ENCODE measurements at regions not wholly inside any gene's neighbourhood (a gene's known extent, or its start where the extent isn't known, plus 50 kb on each side); places are given as distances from the start of the nearest gene placed in this dataset.

DNA sequence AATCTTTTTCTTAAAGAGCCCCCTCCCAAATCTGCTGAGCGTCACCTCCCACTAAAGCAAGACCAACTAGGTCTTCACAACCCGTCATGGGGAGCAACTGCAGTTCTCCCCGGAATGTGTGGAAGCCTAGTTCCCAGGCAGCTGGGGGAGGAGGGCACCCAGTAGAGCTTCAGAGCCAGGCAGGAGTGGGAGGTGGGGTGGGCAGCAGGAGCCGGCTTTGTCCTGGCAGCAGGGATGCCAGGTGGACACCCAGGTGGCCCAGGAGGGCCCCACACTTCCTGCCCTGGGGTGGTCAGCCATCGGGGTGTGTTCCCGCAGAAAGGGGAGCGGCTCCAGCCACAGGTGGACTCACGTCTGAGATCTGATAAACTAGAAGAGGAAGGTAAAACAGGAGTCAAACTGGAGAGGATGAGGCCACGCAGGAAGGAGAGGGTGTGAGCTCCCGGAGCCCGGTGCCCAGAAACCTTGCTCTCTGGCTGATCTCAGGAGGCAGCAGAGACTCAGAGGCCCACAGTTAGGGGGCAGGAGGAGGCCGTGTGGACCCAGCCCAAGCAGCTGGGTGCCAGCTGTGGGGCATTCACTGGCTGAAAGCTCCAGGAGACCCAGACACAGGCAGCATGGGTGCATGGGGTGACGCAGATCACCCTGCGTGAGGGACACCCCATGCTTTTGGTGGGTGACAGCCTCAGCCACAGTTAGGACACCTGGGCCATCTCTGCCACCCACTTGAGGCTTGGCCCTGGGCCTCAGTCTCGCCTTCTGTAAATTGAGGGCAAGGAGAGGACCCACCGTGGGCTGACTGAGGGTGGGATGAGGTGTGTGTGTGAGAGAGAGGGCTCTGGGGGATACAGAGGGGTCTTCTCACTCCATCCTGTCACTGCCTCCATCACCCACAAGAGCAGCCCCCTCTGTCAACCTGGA, 260.8 kb upstream of the TNRC6C start:
- in situ Hi-C loops (cut with MboI; ENCODE audit: low pct_unique_long_range_greater_than_20kb, low sequenced_read_pairs, unreplicated experiment): no loop called here
- peak; percentile 9 for DNase-seq (ENCODE audit: low spot score)
- TF ChIP-seq, protein P1, sequence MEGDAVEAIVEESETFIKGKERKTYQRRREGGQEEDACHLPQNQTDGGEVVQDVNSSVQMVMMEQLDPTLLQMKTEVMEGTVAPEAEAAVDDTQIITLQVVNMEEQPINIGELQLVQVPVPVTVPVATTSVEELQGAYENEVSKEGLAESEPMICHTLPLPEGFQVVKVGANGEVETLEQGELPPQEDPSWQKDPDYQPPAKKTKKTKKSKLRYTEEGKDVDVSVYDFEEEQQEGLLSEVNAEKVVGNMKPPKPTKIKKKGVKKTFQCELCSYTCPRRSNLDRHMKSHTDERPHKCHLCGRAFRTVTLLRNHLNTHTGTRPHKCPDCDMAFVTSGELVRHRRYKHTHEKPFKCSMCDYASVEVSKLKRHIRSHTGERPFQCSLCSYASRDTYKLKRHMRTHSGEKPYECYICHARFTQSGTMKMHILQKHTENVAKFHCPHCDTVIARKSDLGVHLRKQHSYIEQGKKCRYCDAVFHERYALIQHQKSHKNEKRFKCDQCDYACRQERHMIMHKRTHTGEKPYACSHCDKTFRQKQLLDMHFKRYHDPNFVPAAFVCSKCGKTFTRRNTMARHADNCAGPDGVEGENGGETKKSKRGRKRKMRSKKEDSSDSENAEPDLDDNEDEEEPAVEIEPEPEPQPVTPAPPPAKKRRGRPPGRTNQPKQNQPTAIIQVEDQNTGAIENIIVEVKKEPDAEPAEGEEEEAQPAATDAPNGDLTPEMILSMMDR (IDR thresholded peaks at IDR 0.05; ENCODE audit: extremely low read depth, insufficient read depth, missing control alignments): no peak

DNA sequence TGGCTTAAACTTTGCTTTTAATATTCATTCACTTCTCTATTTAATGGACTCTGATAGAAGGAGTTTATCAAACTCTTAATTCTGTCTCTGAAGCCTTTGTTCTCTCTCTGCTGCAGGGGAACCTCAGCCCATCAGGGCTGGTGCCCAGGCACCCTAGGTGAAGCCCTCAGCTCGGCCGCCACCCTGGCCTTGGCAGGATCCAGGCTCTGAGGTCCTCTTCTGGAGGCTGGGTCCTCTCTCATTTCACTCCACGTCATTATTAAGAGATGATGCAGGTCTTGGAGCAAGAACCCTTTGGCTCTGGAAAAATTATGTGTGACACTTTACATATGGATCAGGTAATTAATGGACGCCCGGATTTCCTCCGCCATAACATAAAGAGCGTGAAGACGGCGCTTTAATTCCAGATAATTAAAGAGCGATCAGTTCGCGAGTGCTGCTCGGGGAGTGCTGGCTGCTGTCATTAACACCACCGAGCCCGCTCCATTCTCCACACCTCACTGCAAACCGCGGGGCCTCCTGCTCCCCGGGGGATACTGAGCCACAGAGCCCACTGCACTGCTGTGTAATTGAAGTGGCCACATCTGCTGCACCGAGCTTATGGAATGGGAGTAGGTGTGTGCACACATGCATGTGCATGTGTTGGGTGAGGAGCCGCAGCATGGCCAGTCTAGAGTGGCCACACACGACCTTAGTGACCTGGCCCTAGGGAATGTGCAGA, 259.4 kb upstream of the TNRC6C start:
- TF ChIP-seq, protein P1 (IDR thresholded peaks at IDR 0.05; ENCODE audit: extremely low read depth, insufficient read depth, missing control alignments): no peak
- DNase-seq (ENCODE audit: low spot score): no peak
- in situ Hi-C loops (cut with MboI; ENCODE audit: low pct_unique_long_range_greater_than_20kb, low sequenced_read_pairs, unreplicated experiment): no loop called here

DNA sequence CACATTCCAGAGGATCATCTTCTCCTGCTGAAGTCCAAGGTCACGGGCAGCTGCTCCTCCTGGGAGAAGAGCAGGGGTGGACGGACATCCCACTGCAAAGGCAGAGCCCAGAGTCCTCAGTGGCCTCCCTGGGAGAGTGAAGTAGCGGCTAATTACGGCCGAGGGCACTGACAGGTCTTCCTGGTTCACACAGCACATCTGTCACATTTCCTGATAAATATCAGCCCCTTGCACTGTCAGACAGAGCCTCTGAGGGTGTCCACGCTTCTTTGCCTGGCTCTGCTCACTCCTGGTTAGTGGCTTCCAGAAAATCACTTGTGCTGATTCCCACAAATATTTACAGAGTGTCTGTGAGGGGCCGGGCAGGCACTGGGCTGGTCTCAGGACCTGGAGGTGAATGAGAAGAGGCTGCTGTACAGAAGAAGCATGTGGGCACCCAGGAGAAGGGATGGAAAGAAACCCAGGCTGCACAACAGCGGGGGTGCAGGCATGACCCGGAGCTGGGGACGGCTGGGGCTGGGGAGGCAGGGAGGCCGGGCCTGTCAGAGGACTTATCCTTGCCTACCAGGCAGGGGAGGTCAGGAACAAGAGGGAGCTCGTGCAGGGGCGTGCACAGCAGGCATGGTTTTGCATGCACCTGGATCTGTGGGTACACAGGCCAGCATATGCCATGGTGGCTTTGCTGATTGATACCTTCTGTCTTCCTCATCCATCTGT, 258.2 kb upstream of the TNRC6C start:
- no peak for DNase-seq (ENCODE audit: low spot score)
- TF ChIP-seq, protein P1 (IDR thresholded peaks at IDR 0.05; ENCODE audit: extremely low read depth, insufficient read depth, missing control alignments): no peak
- in situ Hi-C loops (cut with MboI; ENCODE audit: low pct_unique_long_range_greater_than_20kb, low sequenced_read_pairs, unreplicated experiment): no loop called here

DNA sequence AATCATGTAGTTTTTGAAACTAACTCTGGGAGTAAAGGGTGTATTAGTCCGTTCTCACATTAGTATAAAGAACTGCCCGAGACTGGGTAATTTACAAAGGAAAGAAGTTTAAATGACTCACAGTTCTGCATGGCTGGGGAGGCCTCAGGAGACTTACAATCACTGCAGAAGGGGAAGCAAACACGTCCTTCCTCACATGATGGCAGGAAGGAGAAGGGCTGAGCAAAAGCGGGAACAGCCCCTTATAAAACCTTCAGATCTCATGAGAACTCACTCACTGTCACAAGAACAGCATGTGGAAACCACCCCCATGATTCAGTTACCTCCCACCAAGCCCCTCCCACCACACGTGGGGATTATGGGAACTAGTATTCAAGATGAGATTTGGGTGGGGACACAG, 256.5 kb upstream of the TNRC6C start:
- TF ChIP-seq, protein P1 (IDR thresholded peaks at IDR 0.05; ENCODE audit: extremely low read depth, insufficient read depth, missing control alignments): no peak
- DNase-seq (ENCODE audit: low spot score): no peak
- in situ Hi-C loops (cut with MboI; ENCODE audit: low pct_unique_long_range_greater_than_20kb, low sequenced_read_pairs, unreplicated experiment): no loop called here

DNA sequence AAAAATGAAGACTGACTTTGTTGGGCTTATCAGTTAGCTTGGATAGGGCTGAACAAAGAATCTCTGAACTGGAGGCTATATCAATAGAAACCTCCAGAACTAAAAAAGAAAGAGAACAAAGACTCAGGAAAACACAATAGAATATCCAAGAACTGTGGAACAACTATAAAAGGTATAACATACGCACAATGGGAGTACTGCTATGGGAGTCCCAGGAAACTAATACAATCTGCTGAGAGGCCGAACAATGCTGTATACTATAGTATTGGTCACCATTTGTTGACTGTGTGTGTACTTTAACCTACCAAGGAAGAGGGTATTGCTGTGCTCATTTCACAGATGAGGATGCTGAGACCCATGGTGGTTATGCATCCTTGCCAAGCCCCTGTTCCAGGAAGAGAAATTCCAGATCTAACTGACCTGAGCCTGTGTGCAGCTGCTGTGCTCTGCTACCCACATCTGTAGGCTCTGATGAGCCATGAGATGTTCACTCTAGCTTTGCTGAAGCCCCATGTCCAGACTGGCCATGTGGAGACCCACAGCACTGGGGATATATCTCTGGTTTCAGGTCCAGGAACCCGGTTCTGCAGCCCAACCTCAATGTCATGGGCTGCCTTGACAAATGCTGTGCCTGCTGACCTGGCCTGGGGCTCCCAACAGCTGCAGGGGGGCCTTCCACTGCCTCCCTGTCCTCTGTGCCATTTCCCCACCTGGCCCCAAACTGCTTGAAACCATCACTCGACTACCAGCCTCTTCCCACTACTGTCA, 254.3 kb upstream of the TNRC6C start:
- TF ChIP-seq, protein P1 (IDR thresholded peaks at IDR 0.05; ENCODE audit: extremely low read depth, insufficient read depth, missing control alignments): no peak
- in situ Hi-C loops (cut with MboI; ENCODE audit: low pct_unique_long_range_greater_than_20kb, low sequenced_read_pairs, unreplicated experiment): no loop called here
- no peak for DNase-seq (ENCODE audit: low spot score)

DNA sequence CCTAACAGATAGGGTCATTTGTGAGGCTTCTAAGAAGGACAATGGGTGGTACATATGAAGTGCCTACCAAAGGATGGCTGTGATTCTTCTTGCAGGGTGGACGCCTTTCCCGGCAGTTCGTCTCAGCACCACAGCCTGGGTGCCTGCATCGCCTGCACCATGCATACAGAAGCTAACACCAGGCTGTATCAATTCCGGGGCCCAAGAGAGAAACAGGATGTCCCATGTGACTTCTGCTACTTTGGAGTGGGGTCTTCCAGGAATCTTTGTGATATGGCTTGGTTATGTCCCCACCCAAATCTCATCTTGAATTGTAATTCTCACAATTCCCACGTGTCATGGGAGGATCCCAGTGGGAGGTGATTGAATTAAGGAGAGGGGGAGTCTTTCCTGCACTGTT, 251.6 kb upstream of the TNRC6C start:
- TF ChIP-seq, protein P1 (IDR thresholded peaks at IDR 0.05; ENCODE audit: extremely low read depth, insufficient read depth, missing control alignments): no peak
- DNase-seq (ENCODE audit: low spot score): no peak
- in situ Hi-C loops (cut with MboI; ENCODE audit: low pct_unique_long_range_greater_than_20kb, low sequenced_read_pairs, unreplicated experiment): no loop called here

Measured in GM13977 (cell line).